SK-N-SH (cell line): ENCODE measurements at regions not wholly inside any gene's neighbourhood (a gene's known extent, or its start where the extent isn't known, plus 50 kb on each side); places are given as distances from the start of the nearest gene placed in this dataset.
"Not testable (repeated sequence)": the region's sequence is repeated elsewhere in the genome, so short reads cannot be mapped to it uniquely, and the experiment has no call there.

Source experiments
- CTCF ChIA-PET: fragments of 300-600, 350-600 bp; formaldehyde crosslinking; extraction: SDS; loops from one replicate; lab custom pipeline; 2021; lab: Yijun Ruan, JAX
- POLR2A ChIA-PET: fragments of 350-600 bp; sonication (Branson Sonifier 250); formaldehyde crosslinking; extraction: SDS; loops from one replicate; lab custom pipeline; 2020; ENCODE audit warnings: antibody characterized with exemption, inconsistent platforms; lab: Yijun Ruan, JAX
- DNase-seq: peaks from one replicate; pipeline ENCODE4 v3.0.0; 2012
- H2AFZ ChIP-seq: fragments of 200-600 bp; sonication (generic); 2 replicates; pipeline ENCODE4 v1.8.1; 2016; ENCODE audit warnings: antibody characterized with exemption, mild to moderate bottlenecking, low read depth
- H3F3A ChIP-seq: fragments of 200-600 bp; sonication (generic); replicated peaks from 2 replicates; pipeline ENCODE3; 2016; ENCODE audit warnings: antibody characterized with exemption, mild to moderate bottlenecking; ENCODE audit not compliant: insufficient read depth
- H3K27ac ChIP-seq, 2 experiments: fragments of 200-500 bp in 1 of 2; fragments of 200-600 bp in 1 of 2; sonication (Bioruptor generic) in 1 of 2; sonication (generic), shearing (Covaris generic) in 1 of 2; 2 replicates each; pipeline versions ENCODE4 v1.5.1 to v1.6.1; 2014 to 2016; ENCODE audit warnings: low read depth in 2 of 2, inconsistent platforms in 1 of 2, low read length in 1 of 2, mild to moderate bottlenecking in 1 of 2, mixed read lengths in 1 of 2
- H3K27me3 ChIP-seq: fragments of 200-600 bp; sonication (generic), shearing (Covaris generic); 2 replicates; pipeline ENCODE4 v1.6.1; 2016; ENCODE audit warnings: mixed run types; ENCODE audit not compliant: insufficient read depth
- H3K36me3 ChIP-seq, 2 experiments: fragments of 200-500 bp in 1 of 2; fragments of 200-600 bp in 1 of 2; sonication (Bioruptor generic) in 1 of 2; sonication (generic) in 1 of 2; replicated peaks in 1 of 2; 2 replicates each; pipeline versions ENCODE3 to v1.5.1; 2014 to 2016; ENCODE audit warnings: low read length in 1 of 2, mild to moderate bottlenecking in 1 of 2; ENCODE audit not compliant: insufficient read depth in 2 of 2, control insufficient read depth in 1 of 2
- H3K4me1 ChIP-seq, 2 experiments: fragments of 200-500 bp in 1 of 2; fragments of 200-600 bp in 1 of 2; sonication (Bioruptor generic) in 1 of 2; sonication (generic), shearing (Covaris generic) in 1 of 2; 2 replicates each; pipeline versions ENCODE4 v1.5.1 to v1.6.1; 2014 to 2016; ENCODE audit warnings: low read depth in 1 of 2, low read length in 1 of 2, mixed run types in 1 of 2; ENCODE audit not compliant: insufficient read depth in 2 of 2, control insufficient read depth in 1 of 2
- H3K4me2 ChIP-seq: fragments of 200-600 bp; sonication (generic), shearing (Covaris generic); 2 replicates; pipeline ENCODE4 v1.6.1; 2017; ENCODE audit warnings: mixed run types
- H3K4me3 ChIP-seq, 2 experiments: fragments of 200-500 bp in 1 of 2; fragments of 200-600 bp in 1 of 2; sonication (Bioruptor generic) in 1 of 2; sonication (generic), shearing (Covaris generic) in 1 of 2; 2 replicates each; pipeline versions ENCODE4 v1.5.1 to v1.8.1; 2014 to 2016; ENCODE audit warnings: low read depth in 2 of 2, inconsistent platforms in 1 of 2, low read length in 1 of 2, mild to moderate bottlenecking in 1 of 2, mixed read lengths in 1 of 2, moderate library complexity in 1 of 2
- H3K79me2 ChIP-seq: fragments of 200-600 bp; sonication (generic); 2 replicates; pipeline ENCODE4 v1.8.1; 2017; ENCODE audit warnings: mild to moderate bottlenecking; ENCODE audit not compliant: insufficient read depth
- H3K9ac ChIP-seq: fragments of 200-600 bp; sonication (generic); 2 replicates; pipeline ENCODE4 v1.6.1; 2017; ENCODE audit warnings: mixed run types
- H3K9me2 ChIP-seq: fragments of 200-600 bp; sonication (generic); 2 replicates; pipeline ENCODE4 v1.6.1; 2017; ENCODE audit warnings: mixed run types
- H3K9me3 ChIP-seq: fragments of 200-600 bp; sonication (generic); 2 replicates; pipeline ENCODE4 v1.6.1; 2017; ENCODE audit warnings: mixed run types, mild to moderate bottlenecking, moderate library complexity
- H4K20me1 ChIP-seq: fragments of 200-600 bp; sonication (generic); 2 replicates; pipeline ENCODE4 v1.6.1; 2017; ENCODE audit warnings: mild to moderate bottlenecking, mixed run types; ENCODE audit not compliant: insufficient read depth
- CHD2 ChIP-seq: fragments of 150-350 bp; IDR thresholded peaks from 2 replicates; pipeline ENCODE4 v1.6.1; 2018; ENCODE audit warnings: low read length; ENCODE audit not compliant: partially characterized antibody
- ELF1 ChIP-seq: IDR thresholded peaks from 2 replicates; pipeline ENCODE4 v1.4.0; 2012
- EZH2phosphoT487 ChIP-seq: fragments of 200-600 bp; sonication (generic); IDR thresholded peaks from 2 replicates; pipeline ENCODE4 v1.6.1; 2017; ENCODE audit warnings: low read depth, mixed run types, mild to moderate bottlenecking, antibody characterized with exemption, moderate library complexity, borderline replicate concordance
- FOXJ3 ChIP-seq: sonication (generic); formaldehyde crosslinking; IDR thresholded peaks from 2 replicates; pipeline ENCODE4 v1.5.1; 2020; ENCODE audit warnings: mild to moderate bottlenecking, missing genetic modification reagents
- JUND ChIP-seq: IDR thresholded peaks from 2 replicates; pipeline ENCODE4 v1.4.0; 2012
- MAX ChIP-seq: IDR thresholded peaks from 2 replicates; pipeline ENCODE4 v1.4.0; 2012; ENCODE audit warnings: low read depth
- MEF2A ChIP-seq: IDR thresholded peaks from 2 replicates; pipeline ENCODE4 v1.4.0; 2012; ENCODE audit warnings: low read depth, borderline replicate concordance
- MXI1 ChIP-seq: IDR thresholded peaks from 2 replicates; pipeline ENCODE4 v1.6.1; 2012; ENCODE audit warnings: mild to moderate bottlenecking, low read depth, low read length, improper control_type of control experiment
- NRF1 ChIP-seq: IDR thresholded peaks from 2 replicates; pipeline ENCODE4 v1.6.1; 2012; ENCODE audit warnings: low read depth, mild to moderate bottlenecking, low read length
- POLR2AphosphoS5 ChIP-seq: IDR thresholded peaks from 2 replicates; pipeline ENCODE4 v1.6.1; 2012; ENCODE audit warnings: low read depth, low read length
- RAD21 ChIP-seq: IDR thresholded peaks from 2 replicates; pipeline ENCODE4 v1.6.1; 2012; ENCODE audit warnings: mild to moderate bottlenecking, low read length
- REST ChIP-seq: IDR thresholded peaks from 2 replicates; pipeline ENCODE4 v1.6.1; 2012; ENCODE audit warnings: mild to moderate bottlenecking, low read depth, low read length, moderate library complexity
- SIN3A ChIP-seq: IDR thresholded peaks from 2 replicates; pipeline ENCODE4 v1.6.1; 2012; ENCODE audit warnings: low read depth, mild to moderate bottlenecking, low read length, moderate library complexity, borderline replicate concordance
- SMC3 ChIP-seq: IDR thresholded peaks from 2 replicates; pipeline ENCODE4 v1.6.1; 2012; ENCODE audit warnings: low read depth, low read length, improper control_type of control experiment
- TAF1 ChIP-seq: IDR thresholded peaks from 2 replicates; pipeline ENCODE4 v1.6.1; 2012; ENCODE audit warnings: low read depth, mild to moderate bottlenecking, low read length, moderate library complexity, borderline replicate concordance
- USF2 ChIP-seq: fragments of 150-350 bp; IDR thresholded peaks from 2 replicates; pipeline ENCODE4 v1.6.1; 2017; ENCODE audit warnings: antibody characterized with exemption, low read length, low read depth, borderline replicate concordance
- WGBS: methylation state at CpG from one replicate; pipeline ENCODE4 v1.1.6; 2017; ENCODE audit warnings: low lambda C conversion rate; 5-methylcytosine and 5-hydroxymethylcytosine counted together

- POLR2A ChIA-PET: no interaction called here
- Histone ChIP-seq H3K9me3 (no peaks in the 10 kb centered on the region), H3K27ac (no peak overlapping the region)
These were observed 183.5 kb upstream of the ACO1 start for GRCh38 chr9:32200896-32201295.

GRCh38 chr9:32209164-32209563 is 175.3 kb upstream of the ACO1 start:
- H3K9me2 ChIP-seq, H3K79me2 ChIP-seq, H3K9ac ChIP-seq, POLR2A ChIA-PET, H3K4me3 ChIP-seq, H3K4me2 ChIP-seq, DNase-seq, H3K27me3 ChIP-seq, H2AFZ ChIP-seq, H3F3A ChIP-seq, H3K36me3 ChIP-seq, H3K9me3 ChIP-seq, CTCF ChIA-PET, H3K4me1 ChIP-seq, H4K20me1 ChIP-seq, H3K27ac ChIP-seq: not testable (repeated sequence)
- 33% methylated on average over 3 of the region's 3 CpGs for WGBS

More at GRCh38 chr9:32200896-32201295, 183.5 kb upstream of the ACO1 start:
- Histone ChIP-seq H3K79me2 (no peaks in the 10 kb centered on the region), H2AFZ (no peak overlapping the region), H3K36me3 (no peaks in the 10 kb centered on the region), H3K4me1 (no peaks in the 10 kb centered on the region), H3K9ac (no peak overlapping the region), H3K9me2 (no peaks in the 10 kb centered on the region), H4K20me1 (no peaks in the 10 kb centered on the region), H3F3A (no peaks in the 10 kb centered on the region), H3K4me3 (no peak overlapping the region), H3K27me3 (no peaks in the 10 kb centered on the region), H3K4me2 (no peak overlapping the region)
- DNase-seq: no peak
- TF ChIP-seq MXI1 (no peak), ELF1 (no peak), TAF1 (no peak), MEF2A (no peak), SMC3 (no peak), REST (no peak), MAX (no peak), RAD21 (no peak)
- CTCF ChIA-PET: interaction anchor here (1.2 kb wide), 1 partner anchor 9 kb away, joined by 3 read pairs; no protein-coding TSS in a partner anchor

GRCh38 chr9:32218100-32218767 is 166.2 kb upstream of the ACO1 start:
- H3K9ac ChIP-seq: no peak overlapping the region
- no peaks in the 10 kb centered on the region for H3K27me3 ChIP-seq
- TF ChIP-seq POLR2AphosphoS5: no peak
- no peak for TF ChIP-seq EZH2phosphoT487
- TF ChIP-seq MXI1: no peak
- TF ChIP-seq JUND: no peak
- TF ChIP-seq CHD2: no peak
- no peak for TF ChIP-seq USF2
- no peak for TF ChIP-seq SMC3
- TF ChIP-seq MAX: no peak
- TF ChIP-seq NRF1: no peak
- no peak for TF ChIP-seq FOXJ3
- no peak for TF ChIP-seq SIN3A
- no peak overlapping the region for H2AFZ ChIP-seq
- H3K4me2 ChIP-seq: no peak overlapping the region
- H3K36me3 ChIP-seq: no peaks in the 10 kb centered on the region
- H3K27ac ChIP-seq: no peak overlapping the region
- H3K79me2 ChIP-seq: no peaks in the 10 kb centered on the region
- no peaks in the 10 kb centered on the region for H4K20me1 ChIP-seq
- DNase-seq: no peak
- no peaks in the 10 kb centered on the region for H3K4me1 ChIP-seq
- H3K4me3 ChIP-seq: no peak overlapping the region
- no peaks in the 10 kb centered on the region for H3K9me3 ChIP-seq
- H3K9me2 ChIP-seq: no peaks in the 10 kb centered on the region
- ChIA-PET POLR2A (no interaction called here), CTCF (no interaction called here)
- H3F3A ChIP-seq: no peaks in the 10 kb centered on the region
